ENCODE measurements at regions not wholly inside any gene's neighbourhood (a gene's known extent, or its start where the extent isn't known, plus 50 kb on each side); places are given as distances from the start of the nearest gene placed in this dataset.

- WGBS (ENCODE audit: insufficient coverage), result 86% methylated on average over 5 of the region's 5 CpGs
- no peak overlapping the region for H3K4me3 ChIP-seq (replicated peaks in 1 of 3; ENCODE audit: low read depth in 2 of 3, low read length in 3 of 3)
- H3K27ac ChIP-seq (ENCODE audit: low read depth in 1 of 2, low read length in 2 of 2), result no peak overlapping the region
- H3K9ac ChIP-seq (ENCODE audit: insufficient read depth, low read length, poor library complexity, severe bottlenecking), result no peak overlapping the region
- no peaks in the 10 kb centered on the region for H4K20me1 ChIP-seq (ENCODE audit: insufficient read depth, low read length)
- H2AFZ ChIP-seq (ENCODE audit: insufficient read depth, low read depth, low read length, poor library complexity, severe bottlenecking), result no peak overlapping the region
- no peak overlapping the region for H3K4me3 Mint-ChIP-seq
- no peaks in the 10 kb centered on the region for H3K36me3 ChIP-seq (replicated peaks in 1 of 2; ENCODE audit: control insufficient read depth in 1 of 2, insufficient read depth in 2 of 2, low read length in 2 of 2)
- no peaks in the 10 kb centered on the region for H3K36me3 Mint-ChIP-seq
- H3K27ac Mint-ChIP-seq, result peak overlapping the region in 1 of 7 donors; percentile 37
- DNase-seq, result no peak
- no peak for TF ChIP-seq CTCF (IDR thresholded peaks at IDR 0.05)
- H3K79me2 ChIP-seq (ENCODE audit: insufficient read depth, low read length), result no peaks in the 10 kb centered on the region
- intact Hi-C loops (cut with micrococcal nuclease), result no loop called here
- no peaks in the 10 kb centered on the region for H3K9me3 ChIP-seq (replicated peaks in 1 of 2; ENCODE audit: control insufficient read depth in 1 of 2, insufficient read depth in 1 of 2, low read length in 2 of 2)
- H3K27me3 Mint-ChIP-seq (ENCODE audit: low read depth in 3 of 3), result peaks cover 0 to 2% (median 1%) of the 10 kb centered on the region in 3 donors
- no peaks in the 10 kb centered on the region for H3K27me3 ChIP-seq (ENCODE audit: control insufficient read depth in 2 of 2, insufficient read depth in 2 of 2, low read length in 2 of 2)
- H3K4me2 ChIP-seq (replicated peaks; ENCODE audit: extremely low read depth, low read length, poor library complexity, severe bottlenecking), result no peak overlapping the region
- H3K4me1 ChIP-seq (ENCODE audit: control insufficient read depth in 1 of 2, insufficient read depth in 2 of 2, low read length in 2 of 2), result peaks cover 12 to 15% of the 10 kb centered on the region in 2 donors
- H3K4me1 Mint-ChIP-seq, result peaks cover 14% of the 10 kb centered on the region
- H3K9me3 Mint-ChIP-seq, result peaks cover 0 to 3% (median 0%) of the 10 kb centered on the region in 7 donors
These were observed 109.8 kb upstream of the WDR11 start for GRCh38 chr10:120741396-120741795.

GRCh38 chr10:120742373-120742772, 108.8 kb upstream of the WDR11 start:
- Histone ChIP-seq H3K4me2 (replicated peaks; ENCODE audit: extremely low read depth, low read length, poor library complexity, severe bottlenecking) (no peak overlapping the region), H3K27ac (ENCODE audit: low read depth in 1 of 2, low read length in 2 of 2) (no peak overlapping the region), H3K79me2 (ENCODE audit: insufficient read depth, low read length) (no peaks in the 10 kb centered on the region), H2AFZ (ENCODE audit: insufficient read depth, low read depth, low read length, poor library complexity, severe bottlenecking) (no peak overlapping the region), H3K27me3 (ENCODE audit: control insufficient read depth in 2 of 2, insufficient read depth in 2 of 2, low read length in 2 of 2) (no peaks in the 10 kb centered on the region), H3K9me3 (replicated peaks in 1 of 2; ENCODE audit: control insufficient read depth in 1 of 2, insufficient read depth in 1 of 2, low read length in 2 of 2) (no peaks in the 10 kb centered on the region), H3K4me3 (replicated peaks in 1 of 3; ENCODE audit: low read depth in 2 of 3, low read length in 3 of 3) (no peak overlapping the region), H3K36me3 (replicated peaks in 1 of 2; ENCODE audit: control insufficient read depth in 1 of 2, insufficient read depth in 2 of 2, low read length in 2 of 2) (no peaks in the 10 kb centered on the region), H3K9ac (ENCODE audit: insufficient read depth, low read length, poor library complexity, severe bottlenecking) (no peak overlapping the region), H3K4me1 (ENCODE audit: control insufficient read depth in 1 of 2, insufficient read depth in 2 of 2, low read length in 2 of 2) (peaks cover 19% of the 10 kb centered on the region in 2 donors), H4K20me1 (ENCODE audit: insufficient read depth, low read length) (no peaks in the 10 kb centered on the region)
- peak overlapping the region in 1 of 7 donors; percentile 4 for H3K27ac Mint-ChIP-seq
- peaks cover 18% of the 10 kb centered on the region for H3K4me1 Mint-ChIP-seq
- no peak for DNase-seq
- intact Hi-C loops (cut with micrococcal nuclease), result no loop called here
- H3K36me3 Mint-ChIP-seq, result no peaks in the 10 kb centered on the region
- H3K4me3 Mint-ChIP-seq, result no peak overlapping the region
- WGBS (ENCODE audit: insufficient coverage), result 100% methylated on average over 2 of the region's 4 CpGs
- no peak for TF ChIP-seq CTCF (IDR thresholded peaks at IDR 0.05)
- H3K9me3 Mint-ChIP-seq, result peaks cover 0 to 3% (median 0%) of the 10 kb centered on the region in 7 donors
- peaks cover 0 to 2% (median 0%) of the 10 kb centered on the region in 3 donors for H3K27me3 Mint-ChIP-seq (ENCODE audit: low read depth in 3 of 3)

Data from CD14-positive monocyte (primary cell).